NCI-H2081 treated with DMSO at 0.1 percent for 48 hours (cell line): ENCODE measurements at regions not wholly inside any gene's neighbourhood (a gene's known extent, or its start where the extent isn't known, plus 50 kb on each side); places are given as distances from the start of the nearest gene placed in this dataset.
"Not testable (repeated sequence)": the region's sequence is repeated elsewhere in the genome, so short reads cannot be mapped to it uniquely, and the experiment has no call there.

Experiments used
- DNase-seq: peaks from one replicate; lab custom pipeline; 2025; lab: John Stamatoyannopoulos, UW

GRCh38 chrX:138020941-138021340, 455.0 kb downstream of the ZIC3 start:
- DNase-seq: no peak

- no peak for DNase-seq
These were observed 460.3 kb downstream of the ZIC3 start for GRCh38 chrX:138026211-138026610.

GRCh38 chrX:138031715-138032114, 465.8 kb downstream of the ZIC3 start:
- no peak for DNase-seq

GRCh38 chrX:138034136-138034535, 468.2 kb downstream of the ZIC3 start:
- DNase-seq: no peak

- no peak for DNase-seq
These were observed 471.6 kb downstream of the ZIC3 start for GRCh38 chrX:138037548-138037947.

GRCh38 chrX:138057883-138058282, 492.0 kb downstream of the ZIC3 start:
- DNase-seq: no peak

- no peak for DNase-seq
These were observed 493.0 kb downstream of the ZIC3 start for GRCh38 chrX:138058931-138059330.

- no peak for DNase-seq
These were observed 501.5 kb downstream of the ZIC3 start for GRCh38 chrX:138067415-138067814.

- no peak for DNase-seq
These were observed 507.7 kb downstream of the ZIC3 start for GRCh38 chrX:138073626-138074025.

GRCh38 chrX:138082251-138082650, 516.3 kb downstream of the ZIC3 start:
- DNase-seq: no peak

- no peak for DNase-seq
These were observed 517.0 kb downstream of the ZIC3 start for GRCh38 chrX:138082896-138083295.

- not testable (repeated sequence) for DNase-seq
These were observed 545.0 kb downstream of the ZIC3 start for GRCh38 chrX:138110910-138111309.

- DNase-seq: no peak
These were observed 561.4 kb downstream of the ZIC3 start for GRCh38 chrX:138127314-138127713.

GRCh38 chrX:138128027-138128671, 562.2 kb downstream of the ZIC3 start:
- DNase-seq: peak; percentile 6

- DNase-seq: no peak
These were observed 560.8 kb downstream of the FGF13 start for GRCh38 chrX:138150709-138151108.

- no peak for DNase-seq
These were observed 553.7 kb downstream of the FGF13 start for GRCh38 chrX:138157850-138158249.

GRCh38 chrX:138191998-138192397, 519.5 kb downstream of the FGF13 start:
- DNase-seq: no peak

- no peak for DNase-seq
These were observed 481.8 kb downstream of the FGF13 start for GRCh38 chrX:138229718-138230117.

- no peak for DNase-seq
These were observed 471.3 kb downstream of the FGF13 start for GRCh38 chrX:138240266-138240665.

- DNase-seq: no peak
These were observed 457.5 kb downstream of the FGF13 start for GRCh38 chrX:138254001-138254400.

- DNase-seq: no peak
These were observed 456.1 kb downstream of the FGF13 start for GRCh38 chrX:138255373-138255772.

- not testable (repeated sequence) for DNase-seq
These were observed 447.4 kb downstream of the FGF13 start for GRCh38 chrX:138264095-138264494.

- no peak for DNase-seq
These were observed 440.6 kb downstream of the FGF13 start for GRCh38 chrX:138270931-138271330.

- not testable (repeated sequence) for DNase-seq
These were observed 428.8 kb downstream of the FGF13 start for GRCh38 chrX:138282598-138283150.
